Kidney (tissue), 13 donors: ENCODE measurements at regions not wholly inside any gene's neighbourhood (a gene's known extent, or its start where the extent isn't known, plus 50 kb on each side); places are given as distances from the start of the nearest gene placed in this dataset.

Experiments
- DNase-seq, 5 donors: peaks; one replicate each; pipeline ENCODE4 v3.0.0-alpha.2; 2013 to 2020
- FAIRE-seq: peaks from 2 replicates; lab custom pipeline; 2012; peaks lifted over from hg19 to GRCh38; lab: Jason Lieb, UNC
- H3K27ac ChIP-seq, 2 donors: one replicate each; pipeline ENCODE4 v1.7.0; 2013; ENCODE audit warnings: low read depth in 2 of 2, low read length in 2 of 2, inconsistent platforms in 1 of 2
- H3K27me3 ChIP-seq: one replicate; pipeline ENCODE4 v1.7.1; 2013; ENCODE audit warnings: low read length, inconsistent platforms; ENCODE audit not compliant: control insufficient read depth, insufficient read depth
- H3K36me3 ChIP-seq, 3 donors: one replicate each; pipeline versions ENCODE4 v1.7.0 to v1.7.1; 2013; ENCODE audit warnings: low read length in 3 of 3, control low read depth in 1 of 3, inconsistent platforms in 1 of 3; ENCODE audit not compliant: insufficient read depth in 3 of 3, control insufficient read depth in 2 of 3
- H3K4me1 ChIP-seq, 3 donors: one replicate each; pipeline versions ENCODE4 v1.7.0 to v1.7.1; 2013; ENCODE audit warnings: low read length in 3 of 3, inconsistent platforms in 1 of 3, low read depth in 1 of 3; ENCODE audit not compliant: control insufficient read depth in 2 of 3, insufficient read depth in 2 of 3
- H3K4me3 ChIP-seq, 3 donors: one replicate each; pipeline versions ENCODE4 v1.7.0 to v1.8.1; 2013; ENCODE audit warnings: low read length in 3 of 3, control low read depth in 1 of 3, inconsistent platforms in 1 of 3
- H3K9ac ChIP-seq, 3 donors: one replicate each; pipeline versions ENCODE4 v1.7.0 to v1.7.1; 2013; ENCODE audit warnings: low read length in 3 of 3, control low read depth in 1 of 3, inconsistent platforms in 1 of 3
- H3K9me3 ChIP-seq, 3 donors: one replicate each; pipeline versions ENCODE4 v1.7.0 to v1.7.1; 2013; ENCODE audit warnings: low read length in 3 of 3, control low read depth in 1 of 3, inconsistent platforms in 1 of 3; ENCODE audit not compliant: control insufficient read depth in 2 of 3, insufficient read depth in 1 of 3
- CTCF ChIP-seq: IDR thresholded peaks from 3 replicates; pipeline ENCODE4 v1.5.1; 2012; ENCODE audit warnings: mild to moderate bottlenecking, moderate library complexity, borderline replicate concordance; ENCODE audit not compliant: insufficient read depth; ENCODE audit errors: extremely low read depth
- intact Hi-C: fragments of 100-400 bp; cut with DNase I; formaldehyde crosslinking; loops from one replicate; pipeline ENCODE4 v1.11.1; 2022
- donor health status: control.
- donor health status: control.
- donor health status: control.
- donor health status: control.
- donor health status: control.
- donor health status: DM: yes; HTN: yes; CAD: no.
- donor health status: Normal renal cell carcinoma (clear cell type).

- no peak for FAIRE-seq
- Histone ChIP-seq H3K9ac (no peak overlapping the region), H3K27ac (no peak overlapping the region), H3K36me3 (no peaks in the 10 kb centered on the region), H3K4me3 (no peak overlapping the region), H3K27me3 (no peaks in the 10 kb centered on the region), H3K4me1 (no peaks in the 10 kb centered on the region), H3K9me3 (peaks cover 0 to 1% (median 0%) of the 10 kb centered on the region in 3 donors)
- intact Hi-C loops = no loop called here
- DNase-seq = peak in 1 of 5 donors; percentile 45
- TF ChIP-seq CTCF = no peak
These were observed 117.9 kb upstream of the CDH12 start for GRCh38 chr5:22970956-22971618.

GRCh38 chr5:22970491-22970890 is 117.3 kb upstream of the CDH12 start:
- no peaks in the 10 kb centered on the region for H3K4me1 ChIP-seq
- H3K9me3 ChIP-seq = peaks cover 0 to 1% (median 0%) of the 10 kb centered on the region in 3 donors
- no peaks in the 10 kb centered on the region for H3K27me3 ChIP-seq
- no peak for DNase-seq
- no peak overlapping the region for H3K9ac ChIP-seq
- no peak overlapping the region for H3K4me3 ChIP-seq
- H3K27ac ChIP-seq = no peak overlapping the region
- intact Hi-C loops = no loop called here
- FAIRE-seq = no peak
- H3K36me3 ChIP-seq = no peaks in the 10 kb centered on the region
- no peak for TF ChIP-seq CTCF

- H3K9ac ChIP-seq = no peak overlapping the region
- FAIRE-seq = no peak
- TF ChIP-seq CTCF = no peak
- no peaks in the 10 kb centered on the region for H3K36me3 ChIP-seq
- H3K27me3 ChIP-seq = no peaks in the 10 kb centered on the region
- H3K4me3 ChIP-seq = no peak overlapping the region
- H3K9me3 ChIP-seq = peaks cover 0 to 1% (median 0%) of the 10 kb centered on the region in 3 donors
- H3K27ac ChIP-seq = no peak overlapping the region
- no peaks in the 10 kb centered on the region for H3K4me1 ChIP-seq
- intact Hi-C loops = no loop called here
- DNase-seq = no peak
These were observed 115.2 kb upstream of the CDH12 start for GRCh38 chr5:22968386-22968785.

GRCh38 chr5:22965960-22966359 is 112.8 kb upstream of the CDH12 start:
- no peaks in the 10 kb centered on the region for H3K4me1 ChIP-seq
- no peak for TF ChIP-seq CTCF
- intact Hi-C loops = no loop called here

More at GRCh38 chr5:22965960-22966359, 112.8 kb upstream of the CDH12 start:
- Histone ChIP-seq H3K9me3 (peaks cover 0 to 1% (median 0%) of the 10 kb centered on the region in 3 donors), H3K4me3 (no peak overlapping the region), H3K27ac (no peak overlapping the region), H3K36me3 (no peaks in the 10 kb centered on the region), H3K27me3 (no peaks in the 10 kb centered on the region), H3K9ac (no peak overlapping the region)
- FAIRE-seq (no peak), DNase-seq (no peak)
